ENCODE measurements at regions not wholly inside any gene's neighbourhood (a gene's known extent, or its start where the extent isn't known, plus 50 kb on each side); places are given as distances from the start of the nearest gene placed in this dataset.
"Not testable (repeated sequence)": the region's sequence is repeated elsewhere in the genome, so short reads cannot be mapped to it uniquely, and the experiment has no call there.

- no peak for DNase-seq
These were observed 132.6 kb upstream of the LIPC start for GRCh38 chr15:58298879-58299850.

- no peak for DNase-seq
These were observed 129.0 kb upstream of the LIPC start for GRCh38 chr15:58302832-58303231.

- no peak for DNase-seq
These were observed 128.6 kb upstream of the LIPC start for GRCh38 chr15:58303236-58303635.

- DNase-seq: no peak
These were observed 125.0 kb upstream of the LIPC start for GRCh38 chr15:58306591-58307312.

- DNase-seq: no peak
These were observed 124.4 kb upstream of the LIPC start for GRCh38 chr15:58307313-58307961.

- DNase-seq: no peak
These were observed 122.9 kb upstream of the LIPC start for GRCh38 chr15:58308742-58309355.

- peak; percentile 21 for DNase-seq
These were observed 121.5 kb upstream of the LIPC start for GRCh38 chr15:58309963-58310928.

- DNase-seq: no peak
These were observed 120.2 kb upstream of the LIPC start for GRCh38 chr15:58311556-58311955.

- DNase-seq: no peak
These were observed 119.8 kb upstream of the LIPC start for GRCh38 chr15:58312031-58312430.

GRCh38 chr15:58313304-58313703 is 118.5 kb upstream of the LIPC start:
- no peak for DNase-seq

GRCh38 chr15:58313810-58314592 is 117.8 kb upstream of the LIPC start:
- no peak for DNase-seq

- no peak for DNase-seq
These were observed 117.1 kb upstream of the LIPC start for GRCh38 chr15:58314593-58315216.

- DNase-seq: no peak
These were observed 113.3 kb upstream of the LIPC start for GRCh38 chr15:58318517-58318916.

GRCh38 chr15:58321034-58321433 is 110.8 kb upstream of the LIPC start:
- DNase-seq: no peak

- no peak for DNase-seq
These were observed 109.5 kb upstream of the LIPC start for GRCh38 chr15:58322253-58322652.

- not testable (repeated sequence) for DNase-seq
These were observed 108.5 kb upstream of the LIPC start for GRCh38 chr15:58323321-58323720.

- DNase-seq: no peak
These were observed 107.3 kb upstream of the LIPC start for GRCh38 chr15:58324533-58324932.

- DNase-seq: no peak
These were observed 103.8 kb upstream of the LIPC start for GRCh38 chr15:58327958-58328357.

GRCh38 chr15:58329211-58329610 is 102.6 kb upstream of the LIPC start:
- DNase-seq: no peak

Measured in NCI-H2029 (cell line).